Hepatocyte (in vitro differentiated cells): ENCODE measurements at regions not wholly inside any gene's neighbourhood (a gene's known extent, or its start where the extent isn't known, plus 50 kb on each side); places are given as distances from the start of the nearest gene placed in this dataset.
A peak's percentile ranks its signal among the peaks of the same experiment; 100 is the strongest.

ENCODE experiments used
- DNase-seq: peaks from one replicate; pipeline ENCODE4 v3.0.0-alpha.2; 2016; ENCODE audit warnings: low spot score
- H2AFZ ChIP-seq: fragments of 200-600 bp; sonication (generic); 2 replicates; pipeline ENCODE4 v1.6.0; 2016; ENCODE audit warnings: antibody characterized with exemption, mild to moderate bottlenecking
- H3K27ac ChIP-seq: fragments of 200-600 bp; sonication (generic); 2 replicates; pipeline ENCODE4 v1.5.1; 2016; ENCODE audit warnings: mild to moderate bottlenecking
- H3K27me3 ChIP-seq: fragments of 200-600 bp; sonication (generic); 2 replicates; pipeline ENCODE4 v1.6.1; 2016
- H3K36me3 ChIP-seq: fragments of 200-600 bp; sonication (generic); replicated peaks from 2 replicates; pipeline ENCODE4 v1.5.1; 2016; ENCODE audit warnings: low read depth; ENCODE audit not compliant: insufficient read depth
- H3K4me1 ChIP-seq: fragments of 200-600 bp; sonication (generic); 2 replicates; pipeline ENCODE4 v1.5.1; 2016; ENCODE audit warnings: mild to moderate bottlenecking, moderate library complexity; ENCODE audit not compliant: insufficient read depth
- H3K4me2 ChIP-seq: fragments of 200-600 bp; sonication (generic); 2 replicates; pipeline ENCODE4 v1.6.0; 2016
- H3K4me3 ChIP-seq: fragments of 200-600 bp; sonication (generic); 2 replicates; pipeline ENCODE4 v1.5.1; 2016; ENCODE audit warnings: mild to moderate bottlenecking
- H3K79me2 ChIP-seq: fragments of 200-600 bp; sonication (generic); 2 replicates; pipeline ENCODE4 v1.6.0; 2017; ENCODE audit warnings: mild to moderate bottlenecking
- H3K9me2 ChIP-seq: fragments of 200-600 bp; sonication (generic); replicated peaks from 2 replicates; pipeline ENCODE4 v1.6.0; 2017; ENCODE audit warnings: mild to moderate bottlenecking; ENCODE audit not compliant: insufficient read depth
- H3K9me3 ChIP-seq: fragments of 200-600 bp; sonication (generic); 2 replicates; pipeline ENCODE4 v1.5.1; 2016; ENCODE audit warnings: low read depth, mild to moderate bottlenecking
- H4K20me1 ChIP-seq: fragments of 200-600 bp; sonication (generic); 2 replicates; pipeline ENCODE4 v1.6.0; 2016; ENCODE audit warnings: mild to moderate bottlenecking; ENCODE audit not compliant: insufficient read depth, poor library complexity, severe bottlenecking
- CTCF ChIP-seq: fragments of 200-600 bp; sonication (generic); IDR thresholded peaks from 2 replicates; pipeline ENCODE4 v1.5.1; 2016; ENCODE audit warnings: antibody characterized with exemption, mild to moderate bottlenecking; ENCODE audit not compliant: poor library complexity
- EZH2 ChIP-seq: fragments of 200-600 bp; sonication (generic); IDR thresholded peaks from 2 replicates; pipeline ENCODE4 v1.6.1; 2016; ENCODE audit warnings: antibody characterized with exemption, mild to moderate bottlenecking, borderline replicate concordance
- EZH2phosphoT487 ChIP-seq: fragments of 200-600 bp; sonication (generic); IDR thresholded peaks from one replicate; pipeline ENCODE4 v1.6.1; 2018; ENCODE audit warnings: antibody characterized with exemption, mild to moderate bottlenecking, low read depth, moderate library complexity; ENCODE audit not compliant: unreplicated experiment, severe bottlenecking
- WGBS: methylation state at CpG from one replicate; pipeline ENCODE4 v1.1.6; 2016; ENCODE audit warnings: low lambda C conversion rate; ENCODE audit errors: missing lambda C conversion rate; 5-methylcytosine and 5-hydroxymethylcytosine counted together

GRCh38 chr1:61520401-61520800 is 204.5 kb downstream of the TM2D1 start:
- no peak overlapping the region for H3K4me2 ChIP-seq
- H2AFZ ChIP-seq: no peak overlapping the region
- no peaks in the 10 kb centered on the region for H3K79me2 ChIP-seq
- H3K36me3 ChIP-seq: no peaks in the 10 kb centered on the region
- TF ChIP-seq EZH2 (no peak), EZH2phosphoT487 (no peak), CTCF (no peak)
- DNase-seq: no peak
- H4K20me1 ChIP-seq: no peaks in the 10 kb centered on the region
- no peaks in the 10 kb centered on the region for H3K9me2 ChIP-seq
- H3K4me3 ChIP-seq: no peak overlapping the region
- no peaks in the 10 kb centered on the region for H3K4me1 ChIP-seq
- H3K27me3 ChIP-seq: no peaks in the 10 kb centered on the region
- H3K9me3 ChIP-seq: no peaks in the 10 kb centered on the region
- no peak overlapping the region for H3K27ac ChIP-seq

- H2AFZ ChIP-seq: no peak overlapping the region
- no peaks in the 10 kb centered on the region for H4K20me1 ChIP-seq
- H3K27ac ChIP-seq: no peak overlapping the region
- TF ChIP-seq EZH2phosphoT487 (no peak), EZH2 (no peak), CTCF (no peak)
- H3K79me2 ChIP-seq: no peaks in the 10 kb centered on the region
- peak overlapping the region; percentile 6 for H3K4me2 ChIP-seq
- H3K27me3 ChIP-seq: no peaks in the 10 kb centered on the region
- H3K9me2 ChIP-seq: no peaks in the 10 kb centered on the region
- WGBS: 70% methylated on average over 2 of the region's 2 CpGs
- H3K4me1 ChIP-seq: no peaks in the 10 kb centered on the region
- H3K36me3 ChIP-seq: no peaks in the 10 kb centered on the region
- no peak overlapping the region for H3K4me3 ChIP-seq
- DNase-seq: no peak
- H3K9me3 ChIP-seq: no peaks in the 10 kb centered on the region
These were observed 205.3 kb downstream of the TM2D1 start for GRCh38 chr1:61519631-61520030.

GRCh38 chr1:61518670-61519400 is 206.1 kb downstream of the TM2D1 start:
- H3K4me1 ChIP-seq: no peaks in the 10 kb centered on the region
- H2AFZ ChIP-seq: no peak overlapping the region
- H3K27ac ChIP-seq: no peak overlapping the region
- no peaks in the 10 kb centered on the region for H3K79me2 ChIP-seq
- WGBS: 96% methylated on average over 1 of the region's 1 CpG
- H3K4me3 ChIP-seq: no peak overlapping the region
- H3K36me3 ChIP-seq: no peaks in the 10 kb centered on the region
- H4K20me1 ChIP-seq: no peaks in the 10 kb centered on the region
- H3K9me3 ChIP-seq: no peaks in the 10 kb centered on the region
- no peak for DNase-seq
- TF ChIP-seq EZH2 (no peak), CTCF (no peak), EZH2phosphoT487 (no peak)
- H3K9me2 ChIP-seq: no peaks in the 10 kb centered on the region
- H3K27me3 ChIP-seq: no peaks in the 10 kb centered on the region
- no peak overlapping the region for H3K4me2 ChIP-seq
